Mesodermal cell (in vitro differentiated cells): ENCODE measurements at regions not wholly inside any gene's neighbourhood (a gene's known extent, or its start where the extent isn't known, plus 50 kb on each side); places are given as distances from the start of the nearest gene placed in this dataset.

Experiments
- H3K27ac ChIP-seq: 2 replicates; pipeline ENCODE4 v1.7.0; 2013; ENCODE audit warnings: mild to moderate bottlenecking, low read depth, low read length, moderate library complexity; ENCODE audit not compliant: severe bottlenecking
- H3K36me3 ChIP-seq: 2 replicates; pipeline ENCODE4 v1.7.1; 2013; ENCODE audit warnings: mild to moderate bottlenecking, low read length, moderate library complexity; ENCODE audit not compliant: control insufficient read depth, insufficient read depth
- H3K4me1 ChIP-seq: one replicate; pipeline ENCODE4 v1.7.1; 2013; ENCODE audit warnings: mild to moderate bottlenecking, low read length; ENCODE audit not compliant: insufficient read depth, control insufficient read depth, poor library complexity, severe bottlenecking
- H3K4me3 ChIP-seq: 2 replicates; pipeline ENCODE4 v1.7.0; 2013; ENCODE audit warnings: low read length, control low read depth, mild to moderate bottlenecking; ENCODE audit not compliant: insufficient read depth, poor library complexity, severe bottlenecking; ENCODE audit errors: extremely low read depth
- H3K9me3 ChIP-seq: 2 replicates; pipeline ENCODE4 v1.7.1; 2013; ENCODE audit warnings: mild to moderate bottlenecking, low read length, moderate library complexity; ENCODE audit not compliant: control insufficient read depth
- WGBS, 2 experiments: methylation state at CpG; one replicate each; pipeline ENCODE4 v1.1.5; 2013; ENCODE audit warnings: missing lambda C conversion rate in 2 of 2; ENCODE audit not compliant: insufficient coverage in 2 of 2; 5-methylcytosine and 5-hydroxymethylcytosine counted together

GRCh38 chr2:152881527-152881926, 163.1 kb downstream of the ARL6IP6 start:
- H3K4me3 ChIP-seq: no peak overlapping the region
- H3K9me3 ChIP-seq: no peaks in the 10 kb centered on the region
- no peaks in the 10 kb centered on the region for H3K4me1 ChIP-seq
- H3K36me3 ChIP-seq: no peaks in the 10 kb centered on the region
- H3K27ac ChIP-seq: no peak overlapping the region

GRCh38 chr2:152879275-152879674, 160.9 kb downstream of the ARL6IP6 start:
- H3K36me3 ChIP-seq: no peaks in the 10 kb centered on the region
- H3K27ac ChIP-seq: no peak overlapping the region
- H3K4me1 ChIP-seq: peaks cover 8% of the 10 kb centered on the region
- 83 to 100% methylated on average over 1 of the region's 3 CpGs for WGBS, 2 experiments
- no peaks in the 10 kb centered on the region for H3K9me3 ChIP-seq
- no peak overlapping the region for H3K4me3 ChIP-seq

- no peaks in the 10 kb centered on the region for H3K36me3 ChIP-seq
- 80 to 94% methylated on average over 4 to 5 of the region's 6 CpGs for WGBS, 2 experiments
- H3K4me1 ChIP-seq: peaks cover 8% of the 10 kb centered on the region
- H3K4me3 ChIP-seq: no peak overlapping the region
- H3K27ac ChIP-seq: no peak overlapping the region
- no peaks in the 10 kb centered on the region for H3K9me3 ChIP-seq
Observed at GRCh38 chr2:152875701-152876695, 157.6 kb downstream of the ARL6IP6 start.

GRCh38 chr2:152874955-152875354, 156.5 kb downstream of the ARL6IP6 start:
- Histone ChIP-seq H3K36me3 (no peaks in the 10 kb centered on the region), H3K27ac (no peak overlapping the region), H3K9me3 (no peaks in the 10 kb centered on the region), H3K4me3 (no peak overlapping the region), H3K4me1 (peaks cover 8% of the 10 kb centered on the region)
- 75 to 90% methylated on average over 3 of the region's 3 CpGs for WGBS, 2 experiments

GRCh38 chr2:152870239-152870638, 151.8 kb downstream of the ARL6IP6 start:
- Histone ChIP-seq H3K27ac (no peak overlapping the region), H3K4me3 (no peak overlapping the region)
- 88 to 93% methylated on average over 2 of the region's 4 CpGs for WGBS, 2 experiments

GRCh38 chr2:152867397-152867796, 149.0 kb downstream of the ARL6IP6 start:
- WGBS, 2 experiments: 0 to 58% methylated on average over 1 to 2 of the region's 3 CpGs
- H3K36me3 ChIP-seq: no peaks in the 10 kb centered on the region
- H3K4me3 ChIP-seq: no peak overlapping the region
- no peaks in the 10 kb centered on the region for H3K4me1 ChIP-seq
- H3K27ac ChIP-seq: no peak overlapping the region
- peaks cover 16% of the 10 kb centered on the region for H3K9me3 ChIP-seq

More at GRCh38 chr2:152870239-152870638, 151.8 kb downstream of the ARL6IP6 start:
- Histone ChIP-seq H3K9me3 (no peaks in the 10 kb centered on the region), H3K36me3 (no peaks in the 10 kb centered on the region), H3K4me1 (peaks cover 5% of the 10 kb centered on the region)

- WGBS, 2 experiments: 71 to 84% methylated on average over 3 to 4 of the region's 5 CpGs
- no peak overlapping the region for H3K27ac ChIP-seq
- H3K4me1 ChIP-seq: no peaks in the 10 kb centered on the region
- no peaks in the 10 kb centered on the region for H3K36me3 ChIP-seq
- no peak overlapping the region for H3K4me3 ChIP-seq
- H3K9me3 ChIP-seq: peaks cover 21% of the 10 kb centered on the region
Observed at GRCh38 chr2:152864601-152865149, 146.3 kb downstream of the ARL6IP6 start.

- whole genome bisulfite sequencing, 2 experiments: no CpG with 5 or more reads among the region's 1 CpG
Observed at GRCh38 chr2:152863826-152864225, 145.4 kb downstream of the ARL6IP6 start.

GRCh38 chr2:152861349-152861942, 143.0 kb downstream of the ARL6IP6 start:
- no peak overlapping the region for H3K27ac ChIP-seq
- 73 to 77% methylated on average over 4 of the region's 6 CpGs for WGBS, 2 experiments
- H3K4me1 ChIP-seq: no peaks in the 10 kb centered on the region
- H3K36me3 ChIP-seq: no peaks in the 10 kb centered on the region
- no peak overlapping the region for H3K4me3 ChIP-seq
- peaks cover 21% of the 10 kb centered on the region for H3K9me3 ChIP-seq

More at GRCh38 chr2:152863826-152864225, 145.4 kb downstream of the ARL6IP6 start:
- no peaks in the 10 kb centered on the region for H3K4me1 ChIP-seq
- H3K4me3 ChIP-seq: no peak overlapping the region
- no peak overlapping the region for H3K27ac ChIP-seq
- peaks cover 21% of the 10 kb centered on the region for H3K9me3 ChIP-seq
- no peaks in the 10 kb centered on the region for H3K36me3 ChIP-seq

- WGBS, 2 experiments: 77 to 80% methylated on average over 3 of the region's 3 CpGs
- no peaks in the 10 kb centered on the region for H3K36me3 ChIP-seq
- H3K27ac ChIP-seq: no peak overlapping the region
- no peak overlapping the region for H3K4me3 ChIP-seq
- peaks cover 15% of the 10 kb centered on the region for H3K9me3 ChIP-seq
- no peaks in the 10 kb centered on the region for H3K4me1 ChIP-seq
Observed at GRCh38 chr2:152858594-152859265, 140.3 kb downstream of the ARL6IP6 start.
